Activated CD4-positive, alpha-beta T cell treated with anti-CD3 and anti-CD28 coated beads for 48 hours (primary cell): ENCODE measurements at regions not wholly inside any gene's neighbourhood (a gene's known extent, or its start where the extent isn't known, plus 50 kb on each side); places are given as distances from the start of the nearest gene placed in this dataset.

Source experiments
- DNase-seq: peaks from one replicate; pipeline ENCODE4 v3.0.0-alpha.2; 2020

- no peak for DNase-seq
Observed at GRCh38 chr10:44689368-44689767, 221.8 kb upstream of the TMEM72 start.

- no peak for DNase-seq
Observed at GRCh38 chr10:44696496-44696895, 214.6 kb upstream of the TMEM72 start.

- DNase-seq = no peak
Observed at GRCh38 chr10:44697116-44697515, 214.0 kb upstream of the TMEM72 start.

DNA sequence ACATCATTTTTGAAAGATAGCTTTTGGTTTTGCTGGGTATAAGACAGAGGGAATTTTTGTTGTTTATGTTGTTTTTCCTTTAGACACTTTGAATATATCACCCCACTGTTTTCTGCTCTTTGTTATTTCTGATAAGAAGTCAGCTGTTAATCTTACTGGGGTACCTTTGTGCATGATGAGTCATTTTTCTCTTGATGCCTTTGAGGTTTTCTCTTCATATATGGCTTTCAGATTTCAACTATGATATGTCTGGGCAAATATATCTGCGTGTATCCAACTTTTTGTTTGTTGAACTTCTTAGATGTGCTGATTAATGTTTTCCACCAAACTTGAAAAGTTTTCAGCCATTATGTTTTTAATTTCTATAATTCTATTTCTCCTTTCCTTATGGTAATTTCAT, 208.6 kb upstream of the TMEM72 start:
- no peak for DNase-seq

DNA sequence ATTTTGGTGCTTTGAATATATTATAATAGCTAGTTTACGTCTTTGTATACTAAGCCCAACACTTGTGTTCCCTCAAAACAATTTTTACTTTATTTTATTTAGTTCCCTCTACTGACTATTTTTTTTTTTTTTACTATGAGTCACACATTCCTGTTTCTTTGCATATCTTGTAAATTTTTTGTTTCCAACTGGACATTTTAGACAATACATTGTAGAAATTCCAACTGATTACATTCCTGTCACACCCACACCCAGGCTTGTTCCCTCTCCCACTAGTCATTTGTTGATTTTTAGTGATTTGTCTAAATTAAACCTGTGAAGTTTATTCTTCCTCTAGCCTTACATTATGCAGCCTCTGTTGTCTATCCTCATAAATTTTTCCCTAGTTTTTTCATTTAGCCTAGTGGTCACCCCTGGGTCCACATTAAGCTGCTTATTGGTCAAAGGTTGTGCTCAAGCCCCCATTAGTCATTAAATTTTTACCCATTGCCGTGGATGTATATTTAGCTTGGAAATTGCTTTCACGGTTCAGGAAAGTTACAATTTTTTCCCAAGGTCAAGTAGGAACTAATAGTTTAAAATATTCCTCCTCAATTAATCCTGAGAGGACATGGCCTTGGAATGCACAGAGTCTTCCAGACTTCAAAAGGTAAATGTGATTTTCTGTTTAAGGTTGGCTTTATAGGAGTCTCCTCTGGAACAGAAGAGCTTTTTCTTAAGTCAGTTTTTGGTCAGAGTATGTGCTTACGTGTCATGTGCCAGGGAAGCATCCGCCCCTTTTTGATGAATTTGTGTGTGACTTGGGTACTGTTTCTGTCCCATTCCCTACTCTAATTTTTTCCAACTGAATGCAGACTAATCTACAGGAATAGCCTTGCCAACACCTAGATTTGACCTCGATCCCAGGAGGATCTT, 207.6 kb upstream of the TMEM72 start:
- no peak for DNase-seq

- no peak for DNase-seq
Observed at GRCh38 chr10:44704616-44705015, 206.5 kb upstream of the TMEM72 start.

GRCh38 chr10:44706745-44707144, 204.4 kb upstream of the TMEM72 start:
- DNase-seq = no peak

DNA sequence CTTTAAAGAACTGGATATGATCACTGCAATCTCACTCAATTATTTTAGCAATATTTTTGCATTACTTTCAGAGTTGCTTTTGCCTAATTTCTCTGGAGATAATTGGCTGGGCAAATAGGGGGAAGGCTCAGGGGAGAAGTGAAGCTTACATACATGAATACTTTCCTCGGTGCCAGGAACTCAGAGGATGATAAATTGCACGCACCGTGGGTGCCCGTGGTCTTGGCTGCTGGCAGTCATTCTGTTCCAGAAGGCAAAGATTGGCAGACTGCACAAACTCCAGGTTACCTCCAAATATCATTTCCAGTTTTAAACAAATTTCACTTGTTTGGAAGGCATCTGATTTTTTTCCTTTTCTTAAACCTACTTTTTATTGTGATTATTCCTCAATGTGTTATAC, 197.8 kb upstream of the TMEM72 start:
- no peak for DNase-seq

GRCh38 chr10:44714451-44714850, 196.7 kb upstream of the TMEM72 start:
- no peak for DNase-seq

- no peak for DNase-seq
Observed at GRCh38 chr10:44715136-44715535, 196.0 kb upstream of the TMEM72 start.

- DNase-seq = no peak
Observed at GRCh38 chr10:44716470-44717015, 194.6 kb upstream of the TMEM72 start.

- no peak for DNase-seq
Observed at GRCh38 chr10:44723082-44723481, 188.1 kb upstream of the TMEM72 start.

GRCh38 chr10:44723619-44724325, 187.4 kb upstream of the TMEM72 start:
- no peak for DNase-seq

GRCh38 chr10:44724415-44725174, 186.5 kb upstream of the TMEM72 start:
- DNase-seq = no peak

GRCh38 chr10:44725404-44725803, 185.7 kb upstream of the TMEM72 start:
- DNase-seq = no peak

GRCh38 chr10:44731283-44731682, 179.9 kb upstream of the TMEM72 start:
- DNase-seq = no peak

DNA sequence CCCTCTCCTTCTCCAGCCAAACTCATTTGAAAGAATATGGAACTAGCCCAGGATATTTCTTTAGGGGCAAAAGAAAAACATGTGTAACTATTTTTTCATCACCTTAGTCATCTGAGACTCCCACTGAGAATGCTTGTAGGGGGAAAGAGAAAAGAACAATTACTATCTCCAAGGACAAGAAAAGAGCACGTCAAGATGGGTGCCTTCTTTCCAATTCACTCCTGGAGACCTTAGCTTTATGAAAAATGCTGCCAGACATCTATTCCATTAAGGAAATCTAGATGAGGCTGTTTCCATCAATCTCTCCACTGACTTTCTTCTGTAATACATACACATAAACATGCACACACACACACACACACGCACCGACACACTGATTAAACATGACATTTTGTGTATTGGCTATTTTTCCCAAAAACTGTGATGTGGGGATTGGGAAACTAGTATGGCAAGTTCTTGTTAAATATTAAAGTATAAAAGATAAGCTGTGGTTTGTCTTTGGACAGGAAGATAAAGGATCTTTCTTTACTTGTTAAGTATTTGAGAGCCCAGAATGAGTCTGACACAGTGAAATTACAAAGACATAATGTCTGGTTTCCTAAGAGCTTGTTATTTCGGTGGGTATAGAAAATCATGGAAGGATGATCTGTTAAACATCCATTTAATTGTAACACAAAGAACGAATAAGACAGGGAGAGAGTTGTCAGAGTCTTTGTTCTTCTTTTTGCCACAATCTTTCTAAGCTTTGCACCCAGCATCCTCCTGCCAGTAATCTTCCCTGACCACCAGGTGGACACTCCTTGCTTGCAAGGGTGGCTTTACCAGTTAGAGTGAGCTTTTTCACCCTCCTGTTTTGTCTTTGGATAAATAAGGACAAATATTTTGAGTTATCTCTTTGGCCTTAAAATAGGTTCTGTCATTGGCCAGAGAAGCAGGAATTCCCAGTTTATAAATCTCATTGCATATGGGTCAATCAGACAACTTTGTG, 177.3 kb upstream of the TMEM72 start:
- DNase-seq = no peak

DNA sequence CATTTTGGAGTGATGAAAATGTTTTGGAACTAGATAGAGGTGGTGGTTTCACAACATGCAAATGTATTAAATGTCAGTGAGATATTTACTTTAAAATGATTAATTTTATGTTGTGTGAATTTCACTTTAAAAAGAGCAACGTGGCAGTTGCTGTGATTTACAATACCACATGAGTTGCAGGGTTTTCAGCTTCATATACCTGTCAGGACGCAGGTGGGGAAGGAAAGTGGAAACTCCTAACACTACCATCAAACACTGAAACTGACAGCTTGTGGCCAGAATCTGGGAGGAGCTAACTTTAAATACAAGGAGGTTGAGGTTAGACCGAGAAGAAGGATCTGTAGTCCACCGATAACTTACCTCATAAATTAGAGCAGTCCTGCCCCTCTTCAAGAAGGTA, 168.9 kb upstream of the TMEM72 start:
- no peak for DNase-seq

DNA sequence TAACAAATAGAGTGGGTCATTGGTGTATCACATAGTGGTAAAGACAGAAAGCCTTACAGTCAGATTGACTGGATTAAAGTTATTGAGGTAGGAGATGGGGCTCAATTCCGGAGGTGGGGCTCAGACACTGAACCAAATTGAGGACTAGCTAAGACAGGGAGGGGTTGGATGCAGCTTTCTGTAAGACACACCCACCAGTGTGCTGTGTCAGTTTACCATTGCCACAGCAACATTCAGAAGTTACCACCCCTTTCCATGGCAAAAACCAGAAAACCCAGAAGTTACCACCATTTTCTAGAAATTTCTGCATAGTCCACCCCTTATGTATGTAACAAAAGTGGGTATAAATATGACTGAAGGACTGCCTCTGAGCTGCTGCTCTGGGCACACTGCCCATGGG, 167.6 kb upstream of the TMEM72 start:
- no peak for DNase-seq

- no peak for DNase-seq
Observed at GRCh38 chr10:44745920-44746319, 165.2 kb upstream of the TMEM72 start.

DNA sequence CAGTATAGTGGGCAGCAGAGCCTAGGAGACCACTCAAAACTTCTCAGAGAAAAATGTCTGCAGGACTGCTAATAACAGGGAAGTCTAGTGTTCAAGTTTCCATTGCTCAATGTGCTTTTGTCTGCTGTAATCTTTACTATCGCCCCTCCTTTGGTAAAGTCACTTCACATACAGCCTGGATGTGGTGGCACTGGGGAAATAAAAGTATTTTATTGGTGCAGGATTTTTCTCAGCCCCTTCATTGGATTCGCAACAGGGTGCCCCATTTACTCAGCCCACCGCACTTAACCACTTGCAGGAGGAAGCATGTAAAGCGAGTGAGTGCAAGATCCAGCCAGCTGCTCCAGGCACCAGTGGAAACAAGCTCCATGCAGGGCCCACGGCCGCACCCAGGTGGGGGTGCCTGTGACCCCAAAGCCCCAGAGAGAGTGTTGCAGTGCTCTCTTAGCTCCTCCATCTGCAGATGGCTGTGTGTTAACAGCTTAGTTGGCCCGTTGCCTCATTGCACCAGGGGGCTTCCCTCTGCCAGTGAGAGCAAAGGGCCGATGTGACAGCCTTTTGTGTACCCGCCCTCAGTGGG, 163.5 kb upstream of the TMEM72 start:
- no peak for DNase-seq

GRCh38 chr10:44749151-44749550, 162.0 kb upstream of the TMEM72 start:
- DNase-seq = no peak
